GM23338 (cell line): ENCODE measurements at regions not wholly inside any gene's neighbourhood (a gene's known extent, or its start where the extent isn't known, plus 50 kb on each side); places are given as distances from the start of the nearest gene placed in this dataset.

ENCODE experiments used
- ATAC-seq: fragments of 200-7000 bp; cut with Tn5 transposase; 3 replicates; pipeline ENCODE4 v1.9.1; 2020
- DNase-seq: peaks from one replicate; pipeline ENCODE4 v3.0.0-alpha.2; 2015; ENCODE audit warnings: low spot score
- H2AFZ ChIP-seq: fragments of 200-600 bp; sonication (generic); 2 replicates; pipeline ENCODE4 v1.8.0; 2016; ENCODE audit warnings: antibody characterized with exemption, mild to moderate bottlenecking, moderate library complexity
- H3F3A ChIP-seq: fragments of 200-600 bp; sonication (generic); replicated peaks from 2 replicates; pipeline ENCODE4 v1.8.0; 2017; ENCODE audit warnings: antibody characterized with exemption, mixed run types, low read depth
- H3K27ac ChIP-seq: fragments of 200-600 bp; sonication (generic); 2 replicates; pipeline ENCODE4 v1.6.1; 2016; ENCODE audit warnings: low read depth
- H3K27me3 ChIP-seq: fragments of 200-600 bp; sonication (generic); 2 replicates; pipeline ENCODE4 v1.8.0; 2016; ENCODE audit warnings: mild to moderate bottlenecking, mixed run types, moderate library complexity; ENCODE audit not compliant: insufficient read depth
- H3K36me3 ChIP-seq: fragments of 200-600 bp; sonication (generic); 2 replicates; pipeline ENCODE4 v1.8.0; 2016; ENCODE audit warnings: mild to moderate bottlenecking; ENCODE audit not compliant: insufficient read depth
- H3K4me1 ChIP-seq: fragments of 200-600 bp; sonication (generic); 2 replicates; pipeline ENCODE4 v1.8.0; 2016; ENCODE audit warnings: mild to moderate bottlenecking, moderate library complexity; ENCODE audit not compliant: insufficient read depth
- H3K4me2 ChIP-seq: fragments of 200-600 bp; sonication (generic); 2 replicates; pipeline ENCODE4 v1.7.1; 2017; ENCODE audit warnings: mixed run types
- H3K4me3 ChIP-seq: fragments of 200-600 bp; sonication (generic); 2 replicates; pipeline ENCODE4 v1.6.1; 2016; ENCODE audit warnings: mixed run types
- H3K79me2 ChIP-seq: fragments of 200-600 bp; sonication (generic); replicated peaks from 2 replicates; pipeline ENCODE4 v1.8.0; 2017; ENCODE audit warnings: mild to moderate bottlenecking; ENCODE audit not compliant: insufficient read depth
- H3K9me2 ChIP-seq: fragments of 200-600 bp; sonication (generic); 2 replicates; pipeline ENCODE4 v1.8.0; 2017; ENCODE audit not compliant: insufficient read depth
- H4K20me1 ChIP-seq: fragments of 200-600 bp; sonication (generic); replicated peaks from 2 replicates; pipeline ENCODE4 v1.8.0; 2017; ENCODE audit warnings: mild to moderate bottlenecking; ENCODE audit not compliant: insufficient read depth
- H3K27ac Mint-ChIP-seq: 2 replicates; pipeline ENCODE4 v1.8.0; 2020; ENCODE audit warnings: inconsistent platforms, mild to moderate bottlenecking, moderate library complexity, mixed read lengths
- H3K27me3 Mint-ChIP-seq: 3 replicates; pipeline ENCODE4 v1.8.0; 2022; ENCODE audit warnings: low read depth, mild to moderate bottlenecking, moderate library complexity, mixed read lengths, inconsistent platforms; ENCODE audit not compliant: insufficient read depth, poor library complexity
- H3K36me3 Mint-ChIP-seq: 3 replicates; pipeline ENCODE4 v1.8.0; 2021; ENCODE audit warnings: low read depth, mild to moderate bottlenecking, inconsistent platforms, moderate library complexity, mixed read lengths
- H3K4me1 Mint-ChIP-seq: 3 replicates; pipeline ENCODE4 v1.8.0; 2020; ENCODE audit warnings: mild to moderate bottlenecking, inconsistent platforms, mixed read lengths
- H3K4me3 Mint-ChIP-seq: 3 replicates; pipeline ENCODE4 v1.8.0; 2021; ENCODE audit warnings: moderate library complexity, mild to moderate bottlenecking, inconsistent platforms, mixed read lengths
- H3K9me3 Mint-ChIP-seq: 3 replicates; pipeline ENCODE4 v1.8.0; 2020; ENCODE audit warnings: moderate library complexity, mild to moderate bottlenecking, inconsistent platforms, mixed read lengths
- CREB1 ChIP-seq: fragments of 250-450 bp; sonication (Bioruptor Pico); IDR thresholded peaks from 2 replicates; pipeline ENCODE4 v1.5.0; 2020; ENCODE audit warnings: low read depth, mild to moderate bottlenecking, moderate library complexity
- CTCF ChIP-seq, 2 experiments: fragments of 200-600 bp in 1 of 2; sonication (generic) in 1 of 2; conservative IDR thresholded peaks; 2 replicates each; pipeline versions ENCODE4 v1.5.1 to v1.6.1; 2016 to 2017; ENCODE audit warnings: antibody characterized with exemption in 2 of 2, low read depth in 2 of 2, mild to moderate bottlenecking in 2 of 2, moderate library complexity in 1 of 2
- ETS1 ChIP-seq: IDR thresholded peaks from 2 replicates; pipeline ENCODE4 v1.6.1; 2016; ENCODE audit warnings: antibody characterized with exemption
- EZH2 ChIP-seq: fragments of 200-600 bp; sonication (generic); IDR thresholded peaks from one replicate; pipeline ENCODE4 v1.8.0; 2017; ENCODE audit warnings: antibody characterized with exemption, mild to moderate bottlenecking, low read depth; ENCODE audit not compliant: unreplicated experiment
- EZH2phosphoT487 ChIP-seq: fragments of 200-600 bp; sonication (generic); IDR thresholded peaks from one replicate; pipeline ENCODE4 v1.8.1; 2018; ENCODE audit warnings: antibody characterized with exemption; ENCODE audit not compliant: unreplicated experiment
- JUNB ChIP-seq: IDR thresholded peaks from one replicate; pipeline ENCODE4 v1.6.1; 2016; ENCODE audit warnings: antibody characterized with exemption; ENCODE audit not compliant: unreplicated experiment
- NANOG ChIP-seq: IDR thresholded peaks from 2 replicates; pipeline ENCODE4 v1.6.1; 2016; ENCODE audit warnings: antibody characterized with exemption, borderline replicate concordance
- POLR2AphosphoS5 ChIP-seq: IDR thresholded peaks from 2 replicates; pipeline ENCODE4 v1.6.1; 2016; ENCODE audit warnings: antibody characterized with exemption, low read depth
- STAT1 ChIP-seq: IDR thresholded peaks from one replicate; pipeline ENCODE4 v1.6.1; 2016; ENCODE audit warnings: antibody characterized with exemption; ENCODE audit not compliant: unreplicated experiment
- ZNF114 ChIP-seq: fragments of 250-450 bp; sonication (Bioruptor Pico); IDR thresholded peaks from 2 replicates; pipeline ENCODE4 v1.5.0; 2020; ENCODE audit warnings: mild to moderate bottlenecking, moderate library complexity
- ZNF331 ChIP-seq: fragments of 250-450 bp; sonication (Bioruptor Pico); IDR thresholded peaks from 2 replicates; pipeline ENCODE4 v1.5.0; 2020; ENCODE audit warnings: low read depth, mild to moderate bottlenecking, moderate library complexity
- ZNF462 ChIP-seq: fragments of 250-450 bp; sonication (Bioruptor Pico); IDR thresholded peaks from 2 replicates; pipeline ENCODE4 v1.5.0; 2020; ENCODE audit warnings: mild to moderate bottlenecking, moderate library complexity
- TF ChIP-seq, protein P1 (sequence below): IDR thresholded peaks from one replicate; pipeline ENCODE4 v1.6.1; 2018; ENCODE audit warnings: antibody characterized with exemption; ENCODE audit not compliant: unreplicated experiment

DNA sequence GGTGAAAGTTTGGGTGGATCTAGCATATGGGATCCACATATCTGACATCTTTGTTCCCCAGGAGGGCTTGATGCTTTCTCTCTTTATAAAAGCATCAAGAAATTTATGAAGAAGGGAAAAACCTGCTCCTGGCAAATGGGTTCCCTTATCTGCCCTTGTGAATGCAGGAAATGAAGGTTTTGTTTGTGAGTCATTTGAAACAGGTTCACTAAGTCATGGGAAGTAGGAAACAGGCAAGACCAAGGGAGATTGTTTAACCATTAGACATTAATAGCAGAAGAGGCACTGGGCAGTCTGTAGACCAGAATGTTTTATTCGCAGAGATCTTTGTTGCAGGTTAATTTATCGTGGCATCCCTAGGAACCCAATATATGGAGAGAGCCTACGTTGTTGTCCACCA lies 713.1 kb downstream of the CDY2B start:
- TF ChIP-seq JUNB = no peak
- no peak for TF ChIP-seq EZH2
- no peak for TF ChIP-seq EZH2phosphoT487
- no peak for TF ChIP-seq ZNF331 (CRISPR knock-in tag)
- no peak for TF ChIP-seq POLR2AphosphoS5
- TF ChIP-seq ETS1 = no peak
- TF ChIP-seq CREB1 (CRISPR knock-in tag) = no peak
- no peak for TF ChIP-seq CTCF (conservative IDR thresholded peaks at IDR 0.05; ENCODE audit: low read depth in 2 of 2)
- no peak for TF ChIP-seq ZNF462 (CRISPR knock-in tag)
- no peak for TF ChIP-seq STAT1
- TF ChIP-seq, protein P1, sequence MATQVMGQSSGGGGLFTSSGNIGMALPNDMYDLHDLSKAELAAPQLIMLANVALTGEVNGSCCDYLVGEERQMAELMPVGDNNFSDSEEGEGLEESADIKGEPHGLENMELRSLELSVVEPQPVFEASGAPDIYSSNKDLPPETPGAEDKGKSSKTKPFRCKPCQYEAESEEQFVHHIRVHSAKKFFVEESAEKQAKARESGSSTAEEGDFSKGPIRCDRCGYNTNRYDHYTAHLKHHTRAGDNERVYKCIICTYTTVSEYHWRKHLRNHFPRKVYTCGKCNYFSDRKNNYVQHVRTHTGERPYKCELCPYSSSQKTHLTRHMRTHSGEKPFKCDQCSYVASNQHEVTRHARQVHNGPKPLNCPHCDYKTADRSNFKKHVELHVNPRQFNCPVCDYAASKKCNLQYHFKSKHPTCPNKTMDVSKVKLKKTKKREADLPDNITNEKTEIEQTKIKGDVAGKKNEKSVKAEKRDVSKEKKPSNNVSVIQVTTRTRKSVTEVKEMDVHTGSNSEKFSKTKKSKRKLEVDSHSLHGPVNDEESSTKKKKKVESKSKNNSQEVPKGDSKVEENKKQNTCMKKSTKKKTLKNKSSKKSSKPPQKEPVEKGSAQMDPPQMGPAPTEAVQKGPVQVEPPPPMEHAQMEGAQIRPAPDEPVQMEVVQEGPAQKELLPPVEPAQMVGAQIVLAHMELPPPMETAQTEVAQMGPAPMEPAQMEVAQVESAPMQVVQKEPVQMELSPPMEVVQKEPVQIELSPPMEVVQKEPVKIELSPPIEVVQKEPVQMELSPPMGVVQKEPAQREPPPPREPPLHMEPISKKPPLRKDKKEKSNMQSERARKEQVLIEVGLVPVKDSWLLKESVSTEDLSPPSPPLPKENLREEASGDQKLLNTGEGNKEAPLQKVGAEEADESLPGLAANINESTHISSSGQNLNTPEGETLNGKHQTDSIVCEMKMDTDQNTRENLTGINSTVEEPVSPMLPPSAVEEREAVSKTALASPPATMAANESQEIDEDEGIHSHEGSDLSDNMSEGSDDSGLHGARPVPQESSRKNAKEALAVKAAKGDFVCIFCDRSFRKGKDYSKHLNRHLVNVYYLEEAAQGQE = no peak
- no peak for TF ChIP-seq ZNF114 (CRISPR knock-in tag)
- TF ChIP-seq NANOG = no peak
- Histone ChIP-seq H3K4me1 (no peaks in the 10 kb centered on the region), H2AFZ (no peak overlapping the region), H3K27me3 (no peaks in the 10 kb centered on the region), H3K27ac (no peak overlapping the region), H3K4me3 (no peak overlapping the region), H3K36me3 (no peaks in the 10 kb centered on the region), H3F3A (no peaks in the 10 kb centered on the region), H4K20me1 (no peaks in the 10 kb centered on the region), H3K79me2 (no peaks in the 10 kb centered on the region), H3K9me2 (no peaks in the 10 kb centered on the region), H3K4me2 (no peak overlapping the region)
- H3K36me3 Mint-ChIP-seq = no peaks in the 10 kb centered on the region
- H3K27ac Mint-ChIP-seq = no peak overlapping the region
- H3K27me3 Mint-ChIP-seq = no peaks in the 10 kb centered on the region
- no peaks in the 10 kb centered on the region for H3K4me1 Mint-ChIP-seq
- ATAC-seq = no peak
- no peak overlapping the region for H3K4me3 Mint-ChIP-seq
- H3K9me3 Mint-ChIP-seq = no peaks in the 10 kb centered on the region
- DNase-seq = no peak
